HG03521 (cell line): ENCODE measurements at regions not wholly inside any gene's neighbourhood (a gene's known extent, or its start where the extent isn't known, plus 50 kb on each side); places are given as distances from the start of the nearest gene placed in this dataset.

ENCODE experiments used
- ATAC-seq: cut with Tn5 transposase; IDR thresholded peaks from one replicate; pipeline ENCODE4 v1.9.1; 2021; ENCODE audit warnings: mild to moderate bottlenecking, moderate library complexity; ENCODE audit not compliant: unreplicated experiment

DNA sequence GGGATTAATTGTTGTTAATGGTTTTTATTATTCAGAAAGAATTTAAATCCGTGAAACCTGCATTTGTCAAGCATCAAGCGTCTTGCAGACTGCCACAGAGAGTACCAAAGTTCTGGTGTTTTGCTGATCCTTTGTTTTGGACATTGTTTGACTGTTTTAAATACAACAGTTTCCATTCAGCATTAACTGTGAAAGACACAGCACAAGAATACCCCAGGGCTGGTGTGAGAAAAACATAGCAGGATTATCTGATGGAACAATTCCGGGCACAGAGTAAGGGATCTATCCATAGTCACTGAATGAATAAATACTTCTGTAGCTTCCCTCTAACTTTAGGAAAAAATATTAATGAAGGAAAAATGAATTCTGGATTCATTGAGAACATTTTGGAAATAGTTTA, 202.3 kb downstream of the LTN1 start:
- ATAC-seq = no peak

DNA sequence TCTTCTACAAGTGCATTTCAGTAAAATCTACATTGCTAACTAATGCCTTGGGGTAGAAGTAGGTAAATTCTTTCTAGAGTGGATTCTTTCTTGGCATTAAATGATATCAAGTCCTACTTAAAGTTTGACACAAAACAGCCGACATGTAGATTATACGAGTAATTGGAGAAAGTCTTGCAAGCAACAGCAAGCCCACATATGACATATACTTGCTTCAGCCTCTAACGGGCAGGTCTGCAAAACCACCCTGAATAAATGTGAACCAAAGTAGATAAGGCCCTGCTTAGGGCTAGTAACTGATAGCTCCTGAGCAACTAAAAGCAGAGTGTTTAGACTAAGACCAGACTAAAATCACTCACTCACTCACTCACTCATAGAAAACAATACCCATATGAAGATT, 203.2 kb downstream of the LTN1 start:
- ATAC-seq = no peak

DNA sequence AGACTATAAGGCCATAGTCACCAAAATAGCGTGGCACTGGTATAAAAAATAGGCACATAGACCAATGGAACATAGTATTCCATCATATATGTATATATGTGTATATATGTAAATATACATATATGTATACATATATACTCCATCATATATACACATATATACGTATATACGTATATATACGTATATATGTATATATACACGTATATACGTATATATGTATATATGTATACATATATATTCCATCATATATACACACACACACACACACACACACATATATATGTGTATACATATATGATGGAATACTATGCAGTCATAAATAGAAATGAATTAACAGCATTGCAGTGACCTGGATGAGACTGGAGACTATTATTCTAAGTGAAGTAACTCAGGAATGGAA, 204.6 kb downstream of the LTN1 start:
- no peak for ATAC-seq

DNA sequence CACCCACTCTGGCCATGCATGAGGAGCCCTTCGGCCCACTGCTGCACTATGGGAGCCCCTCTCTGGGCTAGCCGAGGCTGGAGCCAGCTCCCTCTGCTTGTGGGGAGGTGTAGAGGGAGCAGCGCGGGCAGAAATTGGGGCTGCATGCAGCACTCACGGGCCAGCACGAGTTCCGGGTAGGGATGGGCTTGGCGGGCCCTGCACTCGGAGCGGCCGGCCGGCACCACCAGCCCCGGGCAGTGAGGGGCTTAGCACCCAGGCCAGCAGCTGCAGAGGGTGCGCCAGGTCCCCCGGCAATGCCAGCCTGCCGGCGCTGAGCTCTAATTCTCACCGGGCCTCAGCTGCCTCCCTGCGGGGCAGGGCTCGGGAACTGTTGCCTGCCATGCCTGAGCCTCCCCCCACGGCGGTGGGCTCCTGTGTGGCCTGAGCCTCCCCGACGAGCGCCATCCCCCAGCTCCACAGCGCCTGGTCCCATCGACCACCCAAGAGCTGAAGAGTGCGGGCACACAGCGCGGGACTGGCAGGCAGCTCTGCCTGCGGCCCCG, 209.0 kb downstream of the LTN1 start:
- ATAC-seq = no peak

DNA sequence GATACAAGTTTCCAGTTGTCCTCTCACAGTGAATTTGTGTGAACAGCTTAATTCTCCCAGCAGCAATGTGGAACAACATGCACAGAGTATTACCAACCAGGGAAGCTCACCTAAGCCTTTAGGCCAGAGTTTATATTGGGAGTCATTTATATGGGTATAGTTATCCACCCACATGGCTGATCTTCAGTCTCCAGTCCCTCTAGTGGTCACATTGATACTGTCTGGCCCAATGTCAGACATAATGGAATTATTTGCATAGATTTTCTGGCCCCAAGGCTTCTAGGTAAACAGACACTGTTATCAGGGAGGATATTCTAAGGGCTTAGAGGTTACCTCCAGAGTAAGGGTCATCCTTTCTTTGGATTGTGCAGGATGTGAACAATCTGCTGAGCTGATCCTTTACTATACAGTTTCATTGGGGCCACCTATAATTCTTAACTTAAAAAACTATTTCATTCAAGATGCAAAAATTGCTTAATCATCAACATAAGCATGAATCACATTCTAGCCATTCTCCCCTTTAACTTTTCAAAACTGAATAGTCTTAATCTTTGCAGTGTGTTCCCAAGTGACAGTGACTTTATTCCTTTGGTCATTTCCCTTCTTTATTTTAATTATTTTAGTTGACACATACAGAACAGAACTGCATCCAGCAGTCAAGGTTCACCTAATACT, 210.9 kb downstream of the LTN1 start:
- no peak for ATAC-seq

DNA sequence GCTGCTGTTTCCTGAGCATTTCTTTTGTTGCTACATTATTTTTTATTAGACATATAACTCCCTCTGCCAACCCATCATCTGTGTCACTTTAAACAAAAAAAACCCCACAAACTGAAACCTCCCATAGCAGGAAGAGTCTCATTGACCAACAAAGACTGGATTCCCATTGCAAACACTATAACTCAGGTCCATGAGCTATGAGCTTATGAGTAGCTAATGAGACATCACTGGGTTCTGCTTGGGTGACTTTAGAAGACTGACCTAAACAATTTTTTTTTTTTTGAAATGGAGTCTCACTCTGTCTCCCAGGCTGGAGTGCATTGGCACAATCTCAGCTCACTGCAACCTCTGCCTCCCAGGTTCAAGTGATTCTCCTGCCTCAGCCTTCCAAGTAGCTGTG, 212.8 kb downstream of the LTN1 start:
- no peak for ATAC-seq

DNA sequence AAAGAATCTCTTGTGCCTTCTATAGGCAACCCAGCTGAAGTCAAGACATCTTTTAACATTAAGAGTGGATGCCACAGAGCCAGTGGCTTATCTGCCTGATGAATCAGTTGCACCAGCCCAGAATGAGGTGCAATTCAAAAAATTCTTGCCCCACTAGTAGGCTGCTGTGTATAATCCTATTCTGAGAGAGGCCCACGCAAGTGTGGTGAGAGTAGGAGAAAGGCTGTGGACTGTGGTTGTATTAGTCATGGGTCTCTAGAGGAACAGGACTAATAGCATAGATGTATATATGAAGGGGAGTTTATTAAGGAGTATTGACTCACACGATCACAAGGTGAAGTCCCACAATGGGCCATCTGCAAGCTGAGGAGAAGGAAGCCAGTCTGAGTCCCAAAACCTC, 216.4 kb downstream of the LTN1 start:
- no peak for ATAC-seq

DNA sequence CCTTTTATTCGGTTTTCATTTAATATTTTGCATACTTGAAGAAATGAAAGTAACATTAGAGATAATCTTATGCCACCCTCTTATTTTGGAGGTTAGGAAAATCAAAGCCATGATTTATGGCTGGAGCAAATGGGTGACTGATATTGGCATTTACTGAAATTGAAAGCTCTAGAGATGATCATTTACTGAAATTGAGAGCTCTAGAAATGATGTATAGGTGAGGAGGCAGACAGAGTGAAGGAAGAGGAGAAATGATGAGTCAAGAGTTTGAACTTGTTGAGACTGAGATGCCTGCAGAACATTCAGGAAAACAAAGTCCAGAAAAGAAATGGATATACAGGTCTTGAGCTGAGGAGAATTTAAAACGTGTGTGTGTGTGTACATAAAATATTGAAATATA, 217.6 kb downstream of the LTN1 start:
- no peak for ATAC-seq

DNA sequence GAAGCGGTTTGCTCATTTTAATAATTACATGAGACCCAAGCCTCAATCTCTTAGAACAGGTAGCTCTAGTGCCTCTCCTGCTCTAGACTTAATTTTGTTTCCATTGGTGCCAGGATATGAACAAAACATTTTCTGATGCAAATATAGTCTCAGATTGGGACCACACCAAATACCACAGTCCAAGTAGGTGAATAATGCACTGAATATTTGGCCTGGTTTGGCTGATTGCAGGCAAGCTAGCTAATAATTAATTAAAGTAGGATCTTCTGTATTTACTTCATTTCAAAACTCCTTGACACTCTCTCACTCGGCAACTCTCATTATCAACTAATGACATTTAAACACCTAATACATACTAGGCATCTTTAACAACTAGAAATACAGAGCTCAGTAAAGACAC, 219.6 kb downstream of the LTN1 start:
- no peak for ATAC-seq

DNA sequence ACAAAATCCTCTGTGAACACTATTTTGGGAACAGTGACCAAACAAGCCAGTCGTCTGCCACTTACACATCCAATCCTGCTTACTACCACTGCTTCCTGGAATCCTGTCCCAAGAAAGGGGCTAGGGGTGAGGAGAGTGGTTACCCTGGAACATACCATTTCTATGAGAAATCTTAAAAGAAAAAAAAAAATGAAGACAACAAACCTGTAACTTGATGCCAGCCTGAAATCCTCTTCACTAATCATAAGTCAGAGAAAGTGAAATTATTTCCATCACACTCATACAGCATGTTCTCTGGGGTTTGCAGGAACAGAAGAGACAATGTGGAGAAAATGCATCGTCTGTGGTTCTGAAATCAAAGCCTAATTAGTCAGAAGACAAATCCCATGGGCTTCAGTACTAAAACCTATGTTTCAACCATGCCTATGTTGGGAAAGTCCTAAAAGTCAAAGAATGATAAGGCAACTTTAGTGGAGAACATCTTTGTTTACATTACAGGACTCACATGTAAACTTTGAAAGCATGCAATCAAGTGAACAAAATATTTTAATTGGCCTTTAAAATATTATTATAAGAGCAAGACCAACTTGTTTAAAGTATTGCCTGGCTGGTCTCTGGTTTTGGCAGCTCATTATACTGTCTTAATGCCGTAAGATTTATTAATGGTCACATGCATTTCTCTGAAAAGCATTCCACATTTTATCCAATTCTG, 220.7 kb downstream of the LTN1 start:
- no peak for ATAC-seq

DNA sequence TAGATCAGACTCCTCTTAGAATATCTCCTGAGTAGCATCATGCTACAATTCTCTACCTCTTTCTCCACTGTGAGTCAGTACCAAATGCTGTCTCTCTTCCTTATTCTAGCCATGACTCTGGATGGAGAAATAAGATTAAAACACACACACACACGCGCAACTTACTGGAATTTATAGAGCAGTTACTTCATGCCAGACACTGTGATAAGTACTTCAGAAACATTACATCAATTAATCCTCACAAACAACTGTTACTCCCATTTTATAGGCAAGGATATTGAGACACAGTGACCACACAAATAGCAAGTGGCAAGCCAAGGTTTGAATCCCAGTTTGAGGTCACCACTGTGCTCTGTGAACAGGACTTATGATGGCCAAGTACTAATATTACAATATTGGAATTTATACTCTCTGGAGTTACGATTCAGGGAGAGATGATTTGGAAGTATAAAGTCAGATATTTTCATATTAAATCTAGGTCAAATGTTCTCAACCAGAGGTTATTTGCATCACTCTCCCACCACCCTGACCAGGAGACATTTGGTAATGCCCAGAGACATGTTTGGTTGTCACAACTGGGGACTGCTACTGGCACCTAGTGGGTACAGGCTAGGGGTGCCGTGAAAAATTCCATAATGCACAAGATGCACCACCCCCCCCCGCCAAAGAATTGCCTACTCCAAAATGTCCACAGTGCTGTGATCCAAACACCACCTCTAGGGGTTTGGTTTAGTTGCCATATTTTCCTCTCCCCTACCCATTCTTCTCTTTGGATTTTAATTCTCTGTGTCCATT, 221.6 kb downstream of the LTN1 start:
- ATAC-seq = no peak

DNA sequence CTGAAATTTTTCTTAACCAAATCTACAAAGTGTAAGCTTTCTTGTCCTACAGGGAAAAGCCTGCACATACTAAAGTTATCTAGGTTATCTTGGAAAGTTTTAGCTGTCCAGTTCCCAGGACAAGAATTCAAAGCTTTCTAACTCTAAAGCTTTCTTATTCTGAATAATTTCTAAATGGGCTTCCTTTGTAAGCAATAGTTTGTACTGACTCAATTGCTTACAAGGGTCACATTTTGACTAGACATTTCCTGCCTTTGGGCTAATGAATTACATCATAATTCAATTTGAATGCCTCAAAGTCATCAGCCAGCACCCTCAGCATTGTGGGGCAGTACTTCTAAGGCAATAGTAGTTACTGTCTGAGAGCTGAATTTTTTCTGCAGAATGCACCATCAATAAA, 223.0 kb downstream of the LTN1 start:
- no peak for ATAC-seq

DNA sequence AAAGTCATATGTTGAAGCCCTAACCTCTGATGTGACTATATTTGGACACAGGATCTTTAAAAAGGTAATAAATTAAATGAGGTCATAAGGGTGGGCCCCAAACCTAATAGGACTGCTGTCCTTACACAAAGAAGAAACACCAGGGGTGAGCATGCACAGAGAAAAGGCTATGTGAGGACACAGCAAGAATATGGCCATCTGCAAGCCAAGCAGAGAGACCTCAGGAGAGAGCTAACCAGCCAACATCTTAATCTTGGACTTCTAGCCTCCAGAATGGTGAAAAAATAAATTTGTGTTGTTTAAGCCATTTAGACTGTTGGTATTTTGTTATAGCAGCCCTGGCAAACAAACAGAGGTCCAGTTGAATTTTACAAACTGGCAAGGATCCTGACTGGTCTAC, 223.9 kb downstream of the LTN1 start:
- ATAC-seq = no peak

DNA sequence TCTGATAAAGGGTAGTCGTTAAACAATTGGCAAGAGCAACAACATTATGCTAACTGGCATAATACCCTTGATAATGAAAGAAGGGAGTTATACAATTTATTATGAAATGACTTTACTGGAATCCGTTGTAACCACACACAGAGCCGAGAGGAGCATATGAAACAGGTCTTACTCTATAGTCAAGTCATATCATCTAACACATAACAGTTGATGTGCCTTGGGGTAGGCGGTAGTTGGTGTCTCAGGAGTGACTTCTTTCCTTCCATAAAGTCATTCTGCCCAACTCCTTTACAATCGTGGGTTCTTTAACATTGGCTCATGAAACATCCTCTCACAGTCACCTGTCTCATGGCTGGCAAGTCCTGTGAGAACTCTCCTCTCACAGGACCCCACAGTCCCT, 225.2 kb downstream of the LTN1 start:
- ATAC-seq = no peak

DNA sequence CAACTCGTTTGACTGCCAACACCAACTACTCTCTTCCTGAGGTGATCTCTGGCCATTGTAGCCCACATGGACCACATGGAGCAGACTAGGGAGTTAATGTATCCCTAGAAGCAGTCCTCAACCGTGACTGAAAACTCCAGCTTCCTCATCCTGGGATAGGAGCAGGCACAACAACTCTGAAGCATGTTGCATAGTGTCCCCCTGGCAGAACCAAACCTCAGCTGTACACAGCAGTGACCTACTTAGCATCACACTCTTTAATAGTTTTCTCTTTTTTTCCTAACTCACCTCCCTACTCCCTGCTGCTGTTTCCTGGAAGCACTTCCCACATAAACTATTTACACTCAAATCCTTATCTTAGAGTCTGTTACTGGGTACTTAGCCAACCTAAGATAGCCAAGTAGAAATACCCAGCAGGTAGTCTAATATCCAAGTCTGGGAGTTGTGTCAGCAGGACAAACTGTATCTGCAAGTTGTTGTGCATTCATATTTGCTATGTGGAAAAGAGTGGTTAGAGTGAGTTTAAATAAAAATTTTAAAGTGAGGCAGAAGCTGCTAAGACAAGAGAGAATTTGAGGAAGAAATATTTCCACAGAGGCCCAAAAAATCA, 228.8 kb downstream of the LTN1 start:
- ATAC-seq = no peak

DNA sequence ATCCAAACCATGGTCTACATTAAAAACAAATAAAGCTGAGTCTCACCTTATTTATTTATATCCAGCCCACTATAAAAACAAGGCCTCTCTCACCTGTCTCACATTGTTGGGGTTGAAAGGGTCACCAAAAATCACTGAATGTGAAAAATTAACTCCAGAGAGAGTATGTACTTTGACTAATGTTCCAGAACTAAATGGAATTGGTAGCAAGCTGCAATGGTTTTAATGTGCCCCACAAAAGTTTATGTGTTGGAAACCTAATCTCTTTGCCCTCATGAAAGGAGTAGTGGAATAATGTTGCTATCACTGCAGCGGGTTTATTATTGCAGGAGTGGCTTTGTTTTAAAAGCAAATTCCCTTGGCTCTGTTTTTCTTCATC, 230.3 kb downstream of the LTN1 start:
- no peak for ATAC-seq

DNA sequence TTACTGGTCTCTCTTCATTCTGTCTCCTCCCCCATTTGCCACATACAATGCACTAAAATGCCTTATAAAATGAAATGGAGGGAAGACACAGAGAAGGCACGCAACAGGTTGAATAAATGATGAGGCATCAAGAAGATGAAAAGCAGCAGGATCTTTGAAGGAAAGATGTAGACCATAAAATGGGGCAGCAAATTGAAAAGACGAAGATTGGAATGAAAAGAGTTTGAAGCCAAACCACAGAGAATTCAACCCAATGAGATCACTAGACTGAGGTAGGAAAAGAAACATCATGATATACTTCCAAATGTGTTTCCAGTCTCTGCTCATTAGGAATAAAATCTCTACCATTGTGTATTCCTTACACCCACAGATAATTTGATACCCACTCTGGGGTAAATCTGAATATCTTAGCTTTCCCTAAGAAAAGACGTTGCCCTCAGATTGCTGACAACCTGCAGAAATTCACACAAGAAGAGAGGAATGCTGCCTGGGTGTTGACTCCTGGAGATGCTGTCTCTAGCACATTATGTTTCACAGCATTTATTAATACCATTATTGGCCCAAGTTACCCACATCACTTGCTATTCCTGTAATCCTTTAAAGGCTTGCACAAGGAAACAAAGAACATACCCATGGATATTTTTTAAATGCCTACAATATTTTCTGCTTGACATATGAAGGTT, 230.9 kb downstream of the LTN1 start:
- no peak for ATAC-seq

DNA sequence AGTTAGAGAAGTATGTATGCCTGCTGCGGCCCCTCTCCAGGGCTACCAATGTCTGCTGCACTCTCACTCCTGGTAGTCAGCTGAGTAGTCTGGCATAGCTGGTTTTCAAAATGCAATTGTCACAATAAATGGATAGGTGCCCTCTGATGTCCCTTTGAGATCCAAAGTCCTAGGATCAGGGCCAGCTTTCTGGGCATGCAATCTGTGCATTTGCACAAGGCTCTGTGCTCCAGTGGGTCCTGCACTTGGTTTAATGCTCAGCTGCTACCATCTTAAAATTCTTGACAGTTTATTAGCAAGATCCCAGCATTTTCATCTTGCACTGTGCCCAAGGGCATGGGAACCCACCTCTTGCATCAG, 233.8 kb downstream of the LTN1 start:
- ATAC-seq = no peak

DNA sequence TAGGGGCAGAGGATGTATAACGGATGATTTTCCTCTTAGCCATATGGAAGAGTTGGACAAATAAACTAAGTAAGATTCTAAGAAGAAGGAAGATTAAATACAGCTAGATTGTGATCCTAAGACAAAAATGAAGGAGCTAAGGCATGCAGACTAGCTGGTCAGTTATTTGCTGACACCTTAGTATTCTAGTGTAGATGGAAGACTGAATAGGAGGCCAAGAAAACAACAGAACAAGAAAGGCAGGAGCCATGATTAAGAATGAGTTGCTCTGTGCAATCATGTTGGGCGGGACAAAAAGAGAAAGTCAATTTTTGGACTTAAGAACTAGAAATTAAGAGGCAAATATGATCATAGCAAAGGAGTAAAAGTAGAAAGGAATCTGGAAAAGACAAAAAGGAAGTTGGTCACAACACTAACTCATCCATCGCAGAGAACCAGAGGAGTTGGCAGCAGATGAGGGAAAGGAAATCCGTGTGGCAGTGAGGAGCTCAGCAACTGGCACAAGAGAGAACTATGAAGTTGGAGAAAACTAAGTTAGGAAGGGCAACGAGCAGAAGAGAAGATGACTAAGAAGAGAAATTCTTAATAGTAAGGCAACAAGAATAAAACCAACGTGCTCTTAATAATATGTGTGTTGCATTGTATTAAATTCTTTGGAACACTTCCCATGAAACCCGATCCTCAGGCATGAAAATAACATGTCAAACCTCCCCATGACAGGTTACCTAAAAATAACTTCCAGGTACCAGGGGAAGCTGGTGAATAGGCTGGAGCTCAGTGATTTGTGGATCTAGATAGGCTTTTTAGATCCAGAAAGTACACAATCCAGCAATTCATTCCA, 234.4 kb downstream of the LTN1 start:
- ATAC-seq = no peak

DNA sequence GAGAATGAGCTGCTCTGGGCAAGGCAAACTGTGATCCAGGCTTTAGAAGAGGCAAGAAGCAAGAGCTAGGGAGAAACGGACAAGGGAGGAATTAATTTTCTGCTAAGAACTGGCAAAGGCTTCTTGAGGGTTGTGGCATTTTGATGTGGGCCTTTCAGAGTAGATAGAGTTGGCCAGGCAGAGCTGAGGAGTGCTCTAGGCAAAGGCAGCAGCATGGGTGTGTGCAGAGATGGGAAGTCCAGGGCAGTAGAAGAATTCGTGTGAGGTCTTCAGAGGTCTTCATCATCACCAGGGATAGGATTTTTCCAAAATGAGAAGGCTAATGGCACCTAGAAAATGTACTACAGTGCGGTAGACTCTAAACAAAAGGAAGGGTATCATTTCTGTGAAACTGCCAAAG, 237.8 kb downstream of the LTN1 start:
- ATAC-seq = no peak
